ENCODE measurements at regions not wholly inside any gene's neighbourhood (a gene's known extent, or its start where the extent isn't known, plus 50 kb on each side); places are given as distances from the start of the nearest gene placed in this dataset.
A peak's percentile ranks its signal among the peaks of the same experiment; 100 is the strongest.

DNA sequence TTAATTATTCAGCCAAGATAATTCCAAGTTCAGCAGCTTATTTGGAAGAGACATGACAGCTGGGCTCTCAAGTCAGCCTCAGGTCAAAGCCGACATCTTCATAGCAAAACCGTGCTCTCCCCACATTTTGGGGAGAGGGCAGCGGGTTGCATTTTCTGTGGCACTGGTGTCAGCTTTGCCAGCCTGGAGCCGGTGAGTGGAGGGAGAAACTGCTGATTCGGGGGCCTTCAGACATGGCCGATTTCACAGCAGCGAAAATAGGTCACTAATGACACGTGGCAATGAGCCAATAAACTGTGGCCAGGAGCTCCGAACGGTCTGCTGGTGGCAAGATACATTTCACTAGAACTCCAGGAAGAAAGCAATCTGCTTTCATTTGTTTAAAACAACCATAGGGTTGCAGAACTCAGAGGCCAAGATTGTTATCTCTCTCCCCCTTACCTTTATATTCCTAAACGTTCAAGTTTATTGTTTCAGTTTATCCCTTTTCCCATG lies 173.2 kb downstream of the CAND1 start:
- H3K4me1 ChIP-seq, result peaks cover 8 to 17% (median 9%) of the 10 kb centered on the region in 4 donors
- peak; percentile 37 for DNase-seq
- in situ Hi-C loops (cut with MboI; ENCODE audit: low pct_ligation_motif_present in 1 of 4, low pct_unique_long_range_greater_than_20kb in 1 of 4, low sequenced_read_pairs in 3 of 4) (loop anchor here (5.0 to 25.0 kb wide), 4 partner anchors 85 to 502 kb away; no protein-coding TSS in a partner anchor), intact Hi-C loops (cut with DNase I; ENCODE audit: low total_unique reads) (loop anchor here (10.0 kb wide), 1 partner anchor 88 kb away; no protein-coding TSS in a partner anchor)
- peak overlapping the region; percentile 3 to 33 (median 8) for H3K27ac ChIP-seq
- TF ChIP-seq POLR2A (IDR thresholded peaks at IDR 0.05), result no peak
- no peak for TF ChIP-seq EP300 (IDR thresholded peaks at IDR 0.05; ENCODE audit: low read depth)
- TF ChIP-seq, protein P1, sequence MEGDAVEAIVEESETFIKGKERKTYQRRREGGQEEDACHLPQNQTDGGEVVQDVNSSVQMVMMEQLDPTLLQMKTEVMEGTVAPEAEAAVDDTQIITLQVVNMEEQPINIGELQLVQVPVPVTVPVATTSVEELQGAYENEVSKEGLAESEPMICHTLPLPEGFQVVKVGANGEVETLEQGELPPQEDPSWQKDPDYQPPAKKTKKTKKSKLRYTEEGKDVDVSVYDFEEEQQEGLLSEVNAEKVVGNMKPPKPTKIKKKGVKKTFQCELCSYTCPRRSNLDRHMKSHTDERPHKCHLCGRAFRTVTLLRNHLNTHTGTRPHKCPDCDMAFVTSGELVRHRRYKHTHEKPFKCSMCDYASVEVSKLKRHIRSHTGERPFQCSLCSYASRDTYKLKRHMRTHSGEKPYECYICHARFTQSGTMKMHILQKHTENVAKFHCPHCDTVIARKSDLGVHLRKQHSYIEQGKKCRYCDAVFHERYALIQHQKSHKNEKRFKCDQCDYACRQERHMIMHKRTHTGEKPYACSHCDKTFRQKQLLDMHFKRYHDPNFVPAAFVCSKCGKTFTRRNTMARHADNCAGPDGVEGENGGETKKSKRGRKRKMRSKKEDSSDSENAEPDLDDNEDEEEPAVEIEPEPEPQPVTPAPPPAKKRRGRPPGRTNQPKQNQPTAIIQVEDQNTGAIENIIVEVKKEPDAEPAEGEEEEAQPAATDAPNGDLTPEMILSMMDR (IDR thresholded peaks at IDR 0.05), result no peak
- TF ChIP-seq POLR2AphosphoS5 (IDR thresholded peaks at IDR 0.05), result no peak
- H3K9me3 ChIP-seq, result no peaks in the 10 kb centered on the region
- peak overlapping the region in 1 of 4 donors; percentile 11 for H3K4me3 ChIP-seq
- H3K36me3 ChIP-seq, result no peaks in the 10 kb centered on the region
- 25 to 31% methylated on average over 3 to 11 of the region's 11 CpGs for WGBS, 2 donors (ENCODE audit: low coverage in 1 of 2)
- H3K27me3 ChIP-seq, result no peaks in the 10 kb centered on the region

DNA sequence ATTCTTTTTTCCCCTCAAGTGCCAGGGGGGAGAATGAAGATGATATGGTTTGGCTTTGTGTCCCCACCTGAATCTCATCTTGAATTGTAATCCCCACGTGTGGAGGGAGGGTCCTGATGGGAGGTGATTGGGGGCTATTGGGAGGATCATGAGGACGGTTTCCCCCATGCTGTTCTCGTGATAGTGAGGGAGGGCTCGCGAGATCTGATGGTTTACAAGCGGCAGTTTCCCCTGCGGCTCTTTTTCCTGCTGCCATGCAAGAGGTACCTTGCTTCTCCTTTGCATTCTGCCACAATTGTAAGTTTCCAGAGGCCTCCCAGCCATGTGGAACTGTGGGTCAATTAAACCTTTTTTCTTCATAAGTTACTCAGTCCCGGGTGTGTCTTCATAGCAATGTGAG lies 173.7 kb downstream of the CAND1 start:
- Histone ChIP-seq H3K4me3 (no peak overlapping the region), H3K27me3 (no peaks in the 10 kb centered on the region), H3K36me3 (no peaks in the 10 kb centered on the region), H3K4me1 (peaks cover 8 to 17% (median 9%) of the 10 kb centered on the region in 4 donors), H3K27ac (no peak overlapping the region), H3K9me3 (no peaks in the 10 kb centered on the region)
- intact Hi-C loops (cut with DNase I; ENCODE audit: low total_unique reads) (loop anchor here (10.0 kb wide), 1 partner anchor 88 kb away; no protein-coding TSS in a partner anchor), in situ Hi-C loops (cut with MboI; ENCODE audit: low pct_ligation_motif_present in 1 of 4, low pct_unique_long_range_greater_than_20kb in 1 of 4, low sequenced_read_pairs in 3 of 4) (loop anchor here (5.0 to 25.0 kb wide), 4 partner anchors 86 to 502 kb away; no protein-coding TSS in a partner anchor)
- no peak for DNase-seq
- WGBS, 2 donors (ENCODE audit: low coverage in 1 of 2), result 60 to 83% methylated on average over 1 to 8 of the region's 8 CpGs
- TF ChIP-seq, protein P1 (IDR thresholded peaks at IDR 0.05), result no peak
- TF ChIP-seq EP300 (IDR thresholded peaks at IDR 0.05; ENCODE audit: low read depth), result no peak
- TF ChIP-seq POLR2A (IDR thresholded peaks at IDR 0.05), result no peak
- no peak for TF ChIP-seq POLR2AphosphoS5 (IDR thresholded peaks at IDR 0.05)

DNA sequence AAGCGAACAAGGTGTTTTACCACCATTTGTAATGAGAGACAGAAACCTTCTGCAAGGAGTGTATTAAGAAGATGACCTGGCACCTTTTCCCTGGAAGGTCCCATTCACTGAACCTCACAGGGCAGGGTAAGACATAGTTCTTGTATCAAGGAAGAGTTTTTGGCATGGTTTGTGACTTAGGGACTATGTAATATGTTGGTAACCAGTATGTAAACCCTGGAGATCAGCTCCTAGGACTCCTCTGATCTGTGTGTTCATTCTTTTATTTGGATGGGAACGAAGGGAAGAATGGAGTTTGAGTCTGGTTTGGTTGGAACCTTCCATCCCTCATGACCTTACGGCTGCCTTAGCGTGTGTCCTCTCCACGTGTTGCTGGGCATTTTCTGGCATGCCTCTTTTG lies 175.4 kb downstream of the CAND1 start:
- Histone ChIP-seq H3K36me3 (no peaks in the 10 kb centered on the region), H3K27ac (no peak overlapping the region), H3K4me3 (no peak overlapping the region), H3K27me3 (no peaks in the 10 kb centered on the region), H3K4me1 (peaks cover 8 to 17% (median 9%) of the 10 kb centered on the region in 4 donors), H3K9me3 (no peaks in the 10 kb centered on the region)
- in situ Hi-C loops (cut with MboI; ENCODE audit: low pct_ligation_motif_present in 1 of 4, low pct_unique_long_range_greater_than_20kb in 1 of 4, low sequenced_read_pairs in 3 of 4) (loop anchor here (5.0 to 25.0 kb wide), 4 partner anchors 87 to 500 kb away; no protein-coding TSS in a partner anchor), intact Hi-C loops (cut with DNase I; ENCODE audit: low total_unique reads) (loop anchor here (10.0 kb wide), 1 partner anchor 90 kb away; no protein-coding TSS in a partner anchor)
- TF ChIP-seq POLR2AphosphoS5 (IDR thresholded peaks at IDR 0.05) (no peak), EP300 (IDR thresholded peaks at IDR 0.05; ENCODE audit: low read depth) (no peak), POLR2A (IDR thresholded peaks at IDR 0.05) (no peak)
- TF ChIP-seq, protein P1 (IDR thresholded peaks at IDR 0.05), result no peak
- no peak for DNase-seq
- 82 to 100% methylated on average over 2 to 5 of the region's 5 CpGs for WGBS, 2 donors (ENCODE audit: low coverage in 1 of 2)

DNA sequence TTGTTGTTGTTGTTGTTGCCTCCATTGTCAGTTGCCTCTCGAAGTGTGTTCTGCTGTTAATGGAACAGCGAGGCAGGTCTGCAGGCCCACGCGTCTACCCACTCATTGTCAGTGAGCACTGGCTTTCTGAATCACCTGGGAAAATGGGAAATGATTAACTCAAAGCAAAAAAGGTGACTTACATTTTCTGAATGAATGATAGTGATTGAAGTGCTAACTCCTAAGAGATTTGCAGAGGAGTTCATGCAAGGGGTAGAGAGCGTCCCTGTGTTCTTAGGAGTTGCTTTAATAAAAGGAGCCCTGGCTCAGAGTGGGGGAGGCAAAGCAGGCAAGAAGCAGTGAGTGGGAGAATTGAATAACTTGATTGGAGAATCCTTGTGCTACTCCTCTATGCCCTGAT lies 177.6 kb downstream of the CAND1 start:
- no peak for DNase-seq
- no peaks in the 10 kb centered on the region for H3K9me3 ChIP-seq
- WGBS, 2 donors (ENCODE audit: low coverage in 1 of 2), result 69 to 93% methylated on average over 4 to 5 of the region's 5 CpGs
- intact Hi-C loops (cut with DNase I; ENCODE audit: low total_unique reads) (loop anchor here (10.0 kb wide), 1 partner anchor 92 kb away; no protein-coding TSS in a partner anchor), in situ Hi-C loops (cut with MboI; ENCODE audit: low pct_ligation_motif_present in 1 of 4, low pct_unique_long_range_greater_than_20kb in 1 of 4, low sequenced_read_pairs in 3 of 4) (loop anchor here in 3 of 4 donors (10.0 to 25.0 kb wide), 3 partner anchors 208 to 498 kb away; no protein-coding TSS in a partner anchor)
- no peaks in the 10 kb centered on the region for H3K36me3 ChIP-seq
- H3K4me3 ChIP-seq, result no peak overlapping the region
- TF ChIP-seq, protein P1 (IDR thresholded peaks at IDR 0.05), result no peak
- TF ChIP-seq POLR2AphosphoS5 (IDR thresholded peaks at IDR 0.05), result no peak
- no peak for TF ChIP-seq EP300 (IDR thresholded peaks at IDR 0.05; ENCODE audit: low read depth)
- no peak for TF ChIP-seq POLR2A (IDR thresholded peaks at IDR 0.05)
- H3K4me1 ChIP-seq, result peaks cover 5 to 11% (median 7%) of the 10 kb centered on the region in 4 donors
- H3K27ac ChIP-seq, result no peak overlapping the region
- H3K27me3 ChIP-seq, result no peaks in the 10 kb centered on the region

Data from transverse colon (tissue), 4 donors.